Kidney (tissue), 13 donors: ENCODE measurements at regions not wholly inside any gene's neighbourhood (a gene's known extent, or its start where the extent isn't known, plus 50 kb on each side); places are given as distances from the start of the nearest gene placed in this dataset.

ENCODE experiments used
- DNase-seq, 5 donors: peaks; one replicate each; pipeline ENCODE4 v3.0.0-alpha.2; 2013 to 2020
- FAIRE-seq: peaks from 2 replicates; lab custom pipeline; 2012; peaks lifted over from hg19 to GRCh38; lab: Jason Lieb, UNC
- H3K27ac ChIP-seq, 2 donors: one replicate each; pipeline ENCODE4 v1.7.0; 2013; ENCODE audit warnings: low read depth in 2 of 2, low read length in 2 of 2, inconsistent platforms in 1 of 2
- H3K27me3 ChIP-seq: one replicate; pipeline ENCODE4 v1.7.1; 2013; ENCODE audit warnings: low read length, inconsistent platforms; ENCODE audit not compliant: control insufficient read depth, insufficient read depth
- H3K36me3 ChIP-seq, 3 donors: one replicate each; pipeline versions ENCODE4 v1.7.0 to v1.7.1; 2013; ENCODE audit warnings: low read length in 3 of 3, control low read depth in 1 of 3, inconsistent platforms in 1 of 3; ENCODE audit not compliant: insufficient read depth in 3 of 3, control insufficient read depth in 2 of 3
- H3K4me1 ChIP-seq, 3 donors: one replicate each; pipeline versions ENCODE4 v1.7.0 to v1.7.1; 2013; ENCODE audit warnings: low read length in 3 of 3, inconsistent platforms in 1 of 3, low read depth in 1 of 3; ENCODE audit not compliant: control insufficient read depth in 2 of 3, insufficient read depth in 2 of 3
- H3K4me3 ChIP-seq, 3 donors: one replicate each; pipeline versions ENCODE4 v1.7.0 to v1.8.1; 2013; ENCODE audit warnings: low read length in 3 of 3, control low read depth in 1 of 3, inconsistent platforms in 1 of 3
- H3K9ac ChIP-seq, 3 donors: one replicate each; pipeline versions ENCODE4 v1.7.0 to v1.7.1; 2013; ENCODE audit warnings: low read length in 3 of 3, control low read depth in 1 of 3, inconsistent platforms in 1 of 3
- H3K9me3 ChIP-seq, 3 donors: one replicate each; pipeline versions ENCODE4 v1.7.0 to v1.7.1; 2013; ENCODE audit warnings: low read length in 3 of 3, control low read depth in 1 of 3, inconsistent platforms in 1 of 3; ENCODE audit not compliant: control insufficient read depth in 2 of 3, insufficient read depth in 1 of 3
- CTCF ChIP-seq: IDR thresholded peaks from 3 replicates; pipeline ENCODE4 v1.5.1; 2012; ENCODE audit warnings: mild to moderate bottlenecking, moderate library complexity, borderline replicate concordance; ENCODE audit not compliant: insufficient read depth; ENCODE audit errors: extremely low read depth
- intact Hi-C: fragments of 100-400 bp; cut with DNase I; formaldehyde crosslinking; loops from one replicate; pipeline ENCODE4 v1.11.1; 2022
- donor health status: control.
- donor health status: control.
- donor health status: control.
- donor health status: control.
- donor health status: control.
- donor health status: DM: yes; HTN: yes; CAD: no.
- donor health status: Normal renal cell carcinoma (clear cell type).

- TF ChIP-seq CTCF: no peak
- no peak overlapping the region for H3K9ac ChIP-seq
- no peaks in the 10 kb centered on the region for H3K9me3 ChIP-seq
- no peaks in the 10 kb centered on the region for H3K4me1 ChIP-seq
- FAIRE-seq (no peak), DNase-seq (no peak)
- no peak overlapping the region for H3K27ac ChIP-seq
- H3K36me3 ChIP-seq: no peaks in the 10 kb centered on the region
- no peaks in the 10 kb centered on the region for H3K27me3 ChIP-seq
- no peak overlapping the region for H3K4me3 ChIP-seq
- intact Hi-C loops: no loop called here
Observed at GRCh38 chr5:82786748-82787147, 290.4 kb downstream of the TMEM167A start.

- intact Hi-C loops: no loop called here
- Histone ChIP-seq H3K9ac (no peak overlapping the region), H3K4me3 (no peak overlapping the region), H3K27me3 (no peaks in the 10 kb centered on the region), H3K27ac (no peak overlapping the region), H3K9me3 (no peaks in the 10 kb centered on the region), H3K36me3 (no peaks in the 10 kb centered on the region), H3K4me1 (no peaks in the 10 kb centered on the region)
- FAIRE-seq: no peak
- no peak for TF ChIP-seq CTCF
- no peak for DNase-seq
Observed at GRCh38 chr5:82785882-82786509, 291.2 kb downstream of the TMEM167A start.

- no peak for DNase-seq
- Histone ChIP-seq H3K27me3 (no peaks in the 10 kb centered on the region), H3K4me3 (no peak overlapping the region), H3K36me3 (no peaks in the 10 kb centered on the region), H3K4me1 (no peaks in the 10 kb centered on the region), H3K9ac (no peak overlapping the region), H3K9me3 (no peaks in the 10 kb centered on the region), H3K27ac (no peak overlapping the region)
- intact Hi-C loops: no loop called here
- FAIRE-seq: no peak
- TF ChIP-seq CTCF: no peak
Observed at GRCh38 chr5:82785456-82785855, 291.7 kb downstream of the TMEM167A start.

- H3K4me1 ChIP-seq: no peaks in the 10 kb centered on the region
- H3K9ac ChIP-seq: no peak overlapping the region
- intact Hi-C loops: no loop called here
- no peak overlapping the region for H3K27ac ChIP-seq
- H3K27me3 ChIP-seq: no peaks in the 10 kb centered on the region
- TF ChIP-seq CTCF: no peak
- FAIRE-seq (no peak), DNase-seq (no peak)
- H3K36me3 ChIP-seq: no peaks in the 10 kb centered on the region
- H3K4me3 ChIP-seq: no peak overlapping the region
- no peaks in the 10 kb centered on the region for H3K9me3 ChIP-seq
Observed at GRCh38 chr5:82784521-82784920, 292.7 kb downstream of the TMEM167A start.
